MV-4-11 (cell line): ENCODE measurements at regions not wholly inside any gene's neighbourhood (a gene's known extent, or its start where the extent isn't known, plus 50 kb on each side); places are given as distances from the start of the nearest gene placed in this dataset.
A peak's percentile ranks its signal among the peaks of the same experiment; 100 is the strongest.
"Not testable (repeated sequence)": the region's sequence is repeated elsewhere in the genome, so short reads cannot be mapped to it uniquely, and the experiment has no call there.

ENCODE experiments used
- DNase-seq: peaks from one replicate; lab custom pipeline; 2025; lab: John Stamatoyannopoulos, UW

- DNase-seq, result no peak
Observed at GRCh38 chrX:36650622-36651021, 357.5 kb upstream of the FAM47C start.

- no peak for DNase-seq
Observed at GRCh38 chrX:36683507-36683906, 324.7 kb upstream of the FAM47C start.

GRCh38 chrX:36684053-36684452, 324.1 kb upstream of the FAM47C start:
- no peak for DNase-seq

- no peak for DNase-seq
Observed at GRCh38 chrX:36721990-36722389, 286.2 kb upstream of the FAM47C start.

GRCh38 chrX:36753602-36754001, 254.6 kb upstream of the FAM47C start:
- no peak for DNase-seq

- DNase-seq, result no peak
Observed at GRCh38 chrX:36787752-36788151, 220.4 kb upstream of the FAM47C start.

GRCh38 chrX:36803151-36803550, 205.0 kb upstream of the FAM47C start:
- DNase-seq, result no peak

- DNase-seq, result no peak
Observed at GRCh38 chrX:36804066-36804465, 204.1 kb upstream of the FAM47C start.

- no peak for DNase-seq
Observed at GRCh38 chrX:36844857-36845256, 163.3 kb upstream of the FAM47C start.

- no peak for DNase-seq
Observed at GRCh38 chrX:36847496-36847895, 160.7 kb upstream of the FAM47C start.

- DNase-seq, result no peak
Observed at GRCh38 chrX:36849407-36849806, 158.8 kb upstream of the FAM47C start.

- no peak for DNase-seq
Observed at GRCh38 chrX:36856849-36857248, 151.3 kb upstream of the FAM47C start.

GRCh38 chrX:36859231-36859630, 148.9 kb upstream of the FAM47C start:
- DNase-seq, result no peak

- no peak for DNase-seq
Observed at GRCh38 chrX:36861601-36862000, 146.6 kb upstream of the FAM47C start.

- DNase-seq, result no peak
Observed at GRCh38 chrX:36867143-36867542, 141.0 kb upstream of the FAM47C start.

- no peak for DNase-seq
Observed at GRCh38 chrX:36868592-36868991, 139.6 kb upstream of the FAM47C start.

GRCh38 chrX:36869457-36869856, 138.7 kb upstream of the FAM47C start:
- DNase-seq, result no peak

GRCh38 chrX:36897690-36898089, 110.5 kb upstream of the FAM47C start:
- no peak for DNase-seq

- peak; percentile 0 for DNase-seq
Observed at GRCh38 chrX:36898301-36898700, 109.9 kb upstream of the FAM47C start.

- DNase-seq, result not testable (repeated sequence)
Observed at GRCh38 chrX:36904561-36904960, 103.6 kb upstream of the FAM47C start.

GRCh38 chrX:36908801-36909675, 99.1 kb upstream of the FAM47C start:
- peak; percentile 33 for DNase-seq

GRCh38 chrX:36909676-36910030, 98.5 kb upstream of the FAM47C start:
- peak; percentile 0 for DNase-seq

GRCh38 chrX:36913551-36913950, 94.6 kb upstream of the FAM47C start:
- DNase-seq, result no peak

- DNase-seq, result no peak
Observed at GRCh38 chrX:36916941-36917340, 91.2 kb upstream of the FAM47C start.
